Tibial nerve (tissue), 4 donors: ENCODE measurements at regions not wholly inside any gene's neighbourhood (a gene's known extent, or its start where the extent isn't known, plus 50 kb on each side); places are given as distances from the start of the nearest gene placed in this dataset.

Experiments used
- DNase-seq, 2 donors: peaks; one replicate each; pipeline ENCODE4 v3.0.0-alpha.2; 2019; ENCODE audit warnings: low spot score in 2 of 2
- H3K27ac ChIP-seq, 4 donors: fragments of 200-600 bp; sonication (generic) in 3 of 4; one replicate each; pipeline ENCODE4 v1.5.1; 2017 to 2019; ENCODE audit warnings: mild to moderate bottlenecking in 1 of 4
- H3K27me3 ChIP-seq, 2 donors: fragments of 200-600 bp; sonication (generic) in 1 of 2; one replicate each; pipeline versions ENCODE4 v1.5.1 to v1.6.0; 2017 to 2019
- H3K36me3 ChIP-seq, 3 donors: fragments of 200-600 bp; sonication (generic); one replicate each; pipeline ENCODE4 v1.5.1; 2018 to 2019
- H3K4me1 ChIP-seq, 4 donors: fragments of 200-600 bp; sonication (generic) in 3 of 4; one replicate each; pipeline ENCODE4 v1.5.1; 2017 to 2019
- H3K4me3 ChIP-seq, 4 donors: fragments of 200-600 bp; sonication (generic) in 3 of 4; one replicate each; pipeline ENCODE4 v1.5.1; 2017 to 2019; ENCODE audit warnings: mild to moderate bottlenecking in 1 of 4, moderate library complexity in 1 of 4
- H3K9me3 ChIP-seq, 4 donors: fragments of 200-600 bp; sonication (generic) in 3 of 4; one replicate each; pipeline ENCODE4 v1.5.1; 2017 to 2019
- CTCF ChIP-seq, 5 experiments: fragments of 200-600 bp in 3 of 5; fragments of 450-650 bp in 2 of 5; sonication (generic) in 3 of 5; IDR thresholded peaks; one replicate each; pipeline ENCODE4 v1.5.1; 2016 to 2019; ENCODE audit warnings: antibody characterized with exemption in 5 of 5, mild to moderate bottlenecking in 3 of 5, moderate library complexity in 2 of 5
- EP300 ChIP-seq, 2 donors: sonication (generic); formaldehyde crosslinking; IDR thresholded peaks; one replicate each; pipeline ENCODE4 v1.6.1; 2017; ENCODE audit warnings: antibody characterized with exemption in 2 of 2, mild to moderate bottlenecking in 1 of 2
- POLR2A ChIP-seq, 2 donors: fragments of 450-650 bp; IDR thresholded peaks; one replicate each; pipeline ENCODE4 v1.6.1; 2017; ENCODE audit warnings: antibody characterized with exemption in 2 of 2, mild to moderate bottlenecking in 2 of 2, moderate library complexity in 2 of 2
- WGBS, 2 donors: methylation state at CpG; one replicate each; pipeline ENCODE4 v1.1.5; 2018; 5-methylcytosine and 5-hydroxymethylcytosine counted together

DNA sequence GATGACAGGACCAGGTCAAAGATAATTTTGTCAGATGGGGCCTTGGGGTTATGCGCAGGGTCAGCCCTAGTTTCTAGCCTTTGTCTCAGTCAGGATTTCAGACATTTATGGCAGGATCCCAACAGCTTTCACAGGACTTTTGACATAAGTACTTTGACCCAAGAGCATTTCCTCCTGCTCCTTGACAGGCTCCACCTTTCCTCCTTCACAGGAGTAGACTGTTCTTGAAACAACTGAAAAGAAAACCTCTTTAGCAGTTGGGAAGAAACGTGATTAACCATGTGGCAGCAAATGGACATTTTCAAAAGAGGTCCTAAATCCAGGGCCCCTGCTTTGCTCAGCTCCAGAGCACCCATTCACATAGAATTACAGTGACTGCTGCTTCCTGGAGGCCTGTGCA is 120.4 kb upstream of the MAP3K7 start:
- Histone ChIP-seq H3K9me3 (no peaks in the 10 kb centered on the region), H3K36me3 (no peaks in the 10 kb centered on the region), H3K4me1 (no peaks in the 10 kb centered on the region), H3K27me3 (no peaks in the 10 kb centered on the region), H3K27ac (no peak overlapping the region), H3K4me3 (no peak overlapping the region)
- DNase-seq: no peak
- 59 to 72% methylated on average over 2 of the region's 2 CpGs for WGBS, 2 donors
- TF ChIP-seq CTCF (IDR thresholded peaks at IDR 0.05) (no peak), POLR2A (IDR thresholded peaks at IDR 0.05) (no peak)

DNA sequence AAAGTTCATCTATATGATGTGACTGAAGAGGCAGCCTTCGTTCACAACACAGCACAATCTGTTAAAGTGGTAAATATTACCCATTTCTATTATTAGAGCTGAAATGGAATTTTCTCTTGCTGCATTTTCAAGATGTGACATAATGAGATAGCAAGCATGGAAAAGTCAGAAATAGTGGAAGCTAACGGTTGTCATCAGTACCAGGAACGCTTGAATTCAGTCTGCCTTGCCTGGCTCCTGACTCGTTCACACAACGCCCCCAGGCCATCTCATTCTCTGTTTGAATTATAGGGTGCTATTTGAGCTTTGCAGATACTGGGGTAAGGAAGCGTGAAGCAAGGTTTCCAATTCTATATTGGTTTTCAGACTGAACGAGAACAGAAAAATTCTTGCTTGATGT is 116.5 kb upstream of the MAP3K7 start:
- DNase-seq: no peak
- H3K36me3 ChIP-seq: no peaks in the 10 kb centered on the region
- 35 to 37% methylated on average over 7 of the region's 7 CpGs for WGBS, 2 donors

GRCh38 chr6:90701926-90702325 is 115.1 kb upstream of the MAP3K7 start:
- H3K27ac ChIP-seq: no peak overlapping the region
- no peak for DNase-seq
- no peak overlapping the region for H3K4me3 ChIP-seq
- H3K27me3 ChIP-seq: no peaks in the 10 kb centered on the region
- no peaks in the 10 kb centered on the region for H3K9me3 ChIP-seq
- 76 to 82% methylated on average over 1 of the region's 1 CpG for WGBS, 2 donors
- H3K4me1 ChIP-seq: no peaks in the 10 kb centered on the region
- TF ChIP-seq EP300 (IDR thresholded peaks at IDR 0.05) (no peak), CTCF (IDR thresholded peaks at IDR 0.05) (no peak), POLR2A (IDR thresholded peaks at IDR 0.05) (no peak)
- H3K36me3 ChIP-seq: no peaks in the 10 kb centered on the region

More for the DNA sequence above, 116.5 kb upstream of the MAP3K7 start:
- Histone ChIP-seq H3K9me3 (no peaks in the 10 kb centered on the region), H3K27ac (no peak overlapping the region), H3K4me3 (no peak overlapping the region), H3K4me1 (no peaks in the 10 kb centered on the region), H3K27me3 (no peaks in the 10 kb centered on the region)
- TF ChIP-seq EP300 (IDR thresholded peaks at IDR 0.05) (no peak), CTCF (IDR thresholded peaks at IDR 0.05) (no peak), POLR2A (IDR thresholded peaks at IDR 0.05) (no peak)

GRCh38 chr6:90701146-90701781 is 114.4 kb upstream of the MAP3K7 start:
- TF ChIP-seq EP300 (IDR thresholded peaks at IDR 0.05): no peak
- TF ChIP-seq POLR2A (IDR thresholded peaks at IDR 0.05): no peak
- no peak for TF ChIP-seq CTCF (IDR thresholded peaks at IDR 0.05)
- no peak overlapping the region for H3K4me3 ChIP-seq
- peaks cover 0 to 2% (median 0%) of the 10 kb centered on the region in 4 donors for H3K9me3 ChIP-seq
- H3K4me1 ChIP-seq: no peaks in the 10 kb centered on the region
- no peaks in the 10 kb centered on the region for H3K27me3 ChIP-seq
- no peak for DNase-seq
- H3K36me3 ChIP-seq: no peaks in the 10 kb centered on the region
- 50 to 55% methylated on average over 7 of the region's 7 CpGs for WGBS, 2 donors
- no peak overlapping the region for H3K27ac ChIP-seq

- H3K9me3 ChIP-seq: peaks cover 0 to 11% (median 0%) of the 10 kb centered on the region in 4 donors
- no peak overlapping the region for H3K4me3 ChIP-seq
- no peak overlapping the region for H3K27ac ChIP-seq
- no peaks in the 10 kb centered on the region for H3K4me1 ChIP-seq
- no peaks in the 10 kb centered on the region for H3K36me3 ChIP-seq
- no peak for DNase-seq
- WGBS, 2 donors: 82 to 90% methylated on average over 3 of the region's 3 CpGs
- TF ChIP-seq POLR2A (IDR thresholded peaks at IDR 0.05) (no peak), CTCF (IDR thresholded peaks at IDR 0.05) (no peak)
- H3K27me3 ChIP-seq: no peaks in the 10 kb centered on the region
Observed at GRCh38 chr6:90695316-90695715, 108.4 kb upstream of the MAP3K7 start.
